WTC11 (cell line): ENCODE measurements at regions not wholly inside any gene's neighbourhood (a gene's known extent, or its start where the extent isn't known, plus 50 kb on each side); places are given as distances from the start of the nearest gene placed in this dataset.

ENCODE experiments used
- ATAC-seq: fragments of 200-7000 bp; cut with Tn5 transposase; 2 replicates; pipeline ENCODE4 v1.10.0; 2021; ENCODE audit warnings: mild to moderate bottlenecking, moderate library complexity
- CTCF ChIA-PET: fragments of 300-600 bp; sonication (Branson Sonifier 250); formaldehyde crosslinking; loops from one replicate; lab custom pipeline; 2021; ENCODE audit warnings: antibody characterized with exemption; lab: Charles Lee
- POLR2A ChIA-PET: fragments of 350-600 bp; sonication (Branson Sonifier 250); formaldehyde crosslinking; loops from one replicate; lab custom pipeline; 2021; ENCODE audit warnings: antibody characterized with exemption; lab: Charles Lee
- DNase-seq: peaks from one replicate; pipeline ENCODE4 v3.0.0; 2021; ENCODE audit warnings: low spot score
- H3K27ac Mint-ChIP-seq: 2 replicates; pipeline ENCODE4 v1.8.0; 2021; ENCODE audit warnings: mixed read lengths
- H3K27me3 Mint-ChIP-seq: 2 replicates; pipeline ENCODE4 v1.8.0; 2021; ENCODE audit warnings: low read depth, mild to moderate bottlenecking, moderate library complexity, mixed read lengths
- H3K36me3 Mint-ChIP-seq: 2 replicates; pipeline ENCODE4 v1.8.0; 2021; ENCODE audit warnings: mixed read lengths
- H3K4me1 Mint-ChIP-seq: 2 replicates; pipeline ENCODE4 v1.8.0; 2022; ENCODE audit warnings: mixed read lengths
- H3K4me3 Mint-ChIP-seq: 2 replicates; pipeline ENCODE4 v1.8.0; 2021; ENCODE audit warnings: mild to moderate bottlenecking, moderate library complexity, mixed read lengths
- H3K9me3 Mint-ChIP-seq: 2 replicates; pipeline ENCODE4 v1.8.0; 2021; ENCODE audit warnings: mixed read lengths
- ELF4 ChIP-seq: sonication (generic); formaldehyde crosslinking; IDR thresholded peaks from 2 replicates; pipeline ENCODE4 v1.8.1; 2022; ENCODE audit warnings: low read depth, mild to moderate bottlenecking, moderate library complexity, missing genetic modification reagents
- FOXP1 ChIP-seq: sonication (generic); formaldehyde crosslinking; IDR thresholded peaks from 2 replicates; pipeline ENCODE4 v1.8.0; 2022; ENCODE audit warnings: missing genetic modification reagents, mild to moderate bottlenecking, moderate library complexity, borderline replicate concordance
- GTF2I ChIP-seq: fragments of 250-450 bp; sonication (Bioruptor Pico); conservative IDR thresholded peaks from 2 replicates; pipeline ENCODE4 v1.4.0; 2021; ENCODE audit warnings: mild to moderate bottlenecking
- JAZF1 ChIP-seq: fragments of 250-450 bp; sonication (Bioruptor Pico); IDR thresholded peaks from 2 replicates; pipeline ENCODE4 v1.9.0; 2021; ENCODE audit warnings: moderate library complexity, mild to moderate bottlenecking, inconsistent platforms
- NFATC4 ChIP-seq: fragments of 250-450 bp; sonication (Bioruptor Pico); IDR thresholded peaks from 2 replicates; pipeline ENCODE4 v1.9.0; 2021; ENCODE audit warnings: mild to moderate bottlenecking
- OVOL2 ChIP-seq: fragments of 250-450 bp; sonication (Bioruptor Pico); IDR thresholded peaks from 2 replicates; pipeline ENCODE4 v1.9.0; 2021; ENCODE audit warnings: mild to moderate bottlenecking, borderline replicate concordance
- SP1 ChIP-seq: sonication (generic); formaldehyde crosslinking; conservative IDR thresholded peaks from 2 replicates; pipeline ENCODE4 v1.8.1; 2022; ENCODE audit warnings: missing genetic modification reagents
- ZNF317 ChIP-seq: sonication (generic); formaldehyde crosslinking; IDR thresholded peaks from 2 replicates; pipeline ENCODE4 v1.8.1; 2023; ENCODE audit warnings: low read depth, mild to moderate bottlenecking, moderate library complexity, missing genetic modification reagents, borderline replicate concordance
- ZNF416 ChIP-seq: fragments of 250-450 bp; sonication (Bioruptor Pico); IDR thresholded peaks from 2 replicates; pipeline ENCODE4 v1.9.0; 2021; ENCODE audit warnings: mild to moderate bottlenecking, inconsistent platforms
- TF ChIP-seq, protein P1 (sequence below): fragments of 250-450 bp; sonication (Bioruptor Pico); IDR thresholded peaks from 2 replicates; pipeline ENCODE4 v1.8.0; 2021; ENCODE audit warnings: mild to moderate bottlenecking
- TF ChIP-seq, protein P2 (sequence below): sonication (generic); formaldehyde crosslinking; IDR thresholded peaks from 2 replicates; pipeline ENCODE4 v1.8.1; 2023; ENCODE audit warnings: mild to moderate bottlenecking, missing genetic modification reagents, borderline replicate concordance
- TF ChIP-seq, protein P3 (sequence below): fragments of 250-450 bp; sonication (Bioruptor Pico); IDR thresholded peaks from 2 replicates; pipeline ENCODE4 v1.9.0; 2021; ENCODE audit warnings: mild to moderate bottlenecking
- TF ChIP-seq, protein P4 (sequence below): sonication (generic); formaldehyde crosslinking; IDR thresholded peaks from 2 replicates; pipeline ENCODE4 v1.8.1; 2023; ENCODE audit warnings: mild to moderate bottlenecking, moderate library complexity, missing genetic modification reagents
- TF ChIP-seq, protein P5 (sequence below): fragments of 250-450 bp; sonication (Bioruptor Pico); IDR thresholded peaks from 2 replicates; pipeline ENCODE4 v1.9.0; 2021; ENCODE audit warnings: moderate library complexity, mild to moderate bottlenecking, inconsistent platforms, borderline replicate concordance
- TF ChIP-seq, protein P6 (sequence below): sonication (generic); formaldehyde crosslinking; IDR thresholded peaks from 2 replicates; pipeline ENCODE4 v1.8.1; 2022; ENCODE audit warnings: missing genetic modification reagents, borderline replicate concordance
- TF ChIP-seq, protein P7 (sequence below): sonication (generic); formaldehyde crosslinking; IDR thresholded peaks from 2 replicates; pipeline ENCODE4 v1.8.1; 2023; ENCODE audit warnings: mild to moderate bottlenecking, missing genetic modification reagents

DNA sequence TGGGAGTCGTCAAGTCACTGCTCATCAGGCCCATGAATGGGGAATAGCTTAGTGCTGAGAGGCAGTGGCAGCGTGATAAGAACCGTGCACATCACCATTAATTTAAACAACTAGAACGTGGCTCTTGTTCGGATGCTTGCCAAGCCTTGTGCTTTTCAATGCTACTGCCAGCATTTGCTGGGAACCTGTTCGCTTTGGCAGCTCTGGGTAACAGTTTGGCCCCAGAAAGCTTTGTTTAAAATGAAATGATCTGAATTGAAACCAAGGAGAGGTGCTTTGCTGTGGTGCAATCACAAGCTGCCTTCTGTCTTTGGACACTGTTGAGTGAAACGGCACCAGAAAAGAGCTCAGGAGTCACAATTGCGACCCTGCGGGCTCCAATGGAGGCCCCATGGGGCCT, 53.5 kb upstream of the OLFM4 start:
- ChIA-PET CTCF (interaction anchor here (0.7 to 3.2 kb wide), 6 partner anchors 33 to 226 kb away, joined by 3 to 19 read pairs (median 4); partner anchors contain the start of gene PCDH8), POLR2A (no interaction called here)
- TF ChIP-seq ZNF416 (CRISPR knock-in tag) (no peak), NFATC4 (CRISPR knock-in tag) (no peak)
- TF ChIP-seq, protein P1, sequence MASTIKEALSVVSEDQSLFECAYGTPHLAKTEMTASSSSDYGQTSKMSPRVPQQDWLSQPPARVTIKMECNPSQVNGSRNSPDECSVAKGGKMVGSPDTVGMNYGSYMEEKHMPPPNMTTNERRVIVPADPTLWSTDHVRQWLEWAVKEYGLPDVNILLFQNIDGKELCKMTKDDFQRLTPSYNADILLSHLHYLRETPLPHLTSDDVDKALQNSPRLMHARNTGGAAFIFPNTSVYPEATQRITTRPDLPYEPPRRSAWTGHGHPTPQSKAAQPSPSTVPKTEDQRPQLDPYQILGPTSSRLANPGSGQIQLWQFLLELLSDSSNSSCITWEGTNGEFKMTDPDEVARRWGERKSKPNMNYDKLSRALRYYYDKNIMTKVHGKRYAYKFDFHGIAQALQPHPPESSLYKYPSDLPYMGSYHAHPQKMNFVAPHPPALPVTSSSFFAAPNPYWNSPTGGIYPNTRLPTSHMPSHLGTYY = no peak
- H3K4me3 Mint-ChIP-seq = no peak overlapping the region
- H3K27me3 Mint-ChIP-seq = no peaks in the 10 kb centered on the region; the same call in 1 of the 2 replicates
- peaks cover 13% of the 10 kb centered on the region for H3K4me1 Mint-ChIP-seq
- no peak overlapping the region for H3K27ac Mint-ChIP-seq
- DNase-seq (no peak), ATAC-seq (no peak)
- H3K9me3 Mint-ChIP-seq = no peaks in the 10 kb centered on the region
- H3K36me3 Mint-ChIP-seq = no peaks in the 10 kb centered on the region

DNA sequence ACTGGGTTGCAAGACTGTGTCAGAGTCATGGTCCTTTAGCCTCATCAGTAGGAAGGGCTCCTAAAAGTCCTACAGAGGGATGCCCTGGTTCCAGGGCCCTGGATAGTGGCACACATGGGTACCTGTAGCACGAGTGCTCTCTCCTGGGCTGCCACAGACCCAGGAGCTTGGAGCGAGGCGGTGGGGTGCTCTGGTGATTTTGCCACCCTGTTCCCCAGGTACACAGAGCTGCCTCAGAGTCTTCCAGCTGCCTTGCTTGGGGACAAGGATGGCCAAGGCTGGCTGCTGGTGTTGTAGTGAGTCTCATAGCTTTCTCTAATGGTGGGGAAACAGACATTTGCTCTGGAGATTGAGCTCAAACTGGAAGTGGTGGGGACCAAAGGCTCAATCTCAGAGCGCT, 53.9 kb upstream of the OLFM4 start:
- POLR2A ChIA-PET = no interaction called here
- H3K4me3 Mint-ChIP-seq = no peak overlapping the region

DNA sequence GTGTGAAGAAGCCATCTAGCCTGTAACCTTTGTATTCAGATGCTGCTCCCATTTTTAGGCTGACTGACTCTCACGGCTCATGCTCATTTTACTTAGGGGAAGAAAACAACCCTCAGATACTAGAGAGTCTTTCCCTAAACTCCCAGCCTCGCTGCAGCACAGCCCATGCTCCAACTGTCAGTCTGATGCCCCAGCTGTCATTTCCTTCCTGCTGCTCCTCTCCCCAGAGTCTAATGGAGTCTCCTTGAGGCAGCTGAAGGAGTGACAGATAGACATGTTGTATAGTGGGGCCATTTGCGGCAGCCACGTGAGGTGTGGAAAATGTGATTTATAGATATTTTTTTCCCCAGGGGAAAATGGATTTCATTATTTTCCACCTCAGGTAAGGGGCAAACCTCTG, 59.2 kb upstream of the OLFM4 start:
- Mint-ChIP-seq H3K27ac (no peak overlapping the region), H3K36me3 (no peaks in the 10 kb centered on the region), H3K4me3 (no peak overlapping the region), H3K4me1 (no peaks in the 10 kb centered on the region), H3K9me3 (no peaks in the 10 kb centered on the region), H3K27me3 (no peaks in the 10 kb centered on the region)
- TF ChIP-seq FOXP1 (CRISPR knock-in tag) (no peak), OVOL2 (CRISPR knock-in tag) (no peak), ZNF317 (no peak), SP1 (CRISPR knock-in tag) (no peak)
- ATAC-seq (no peak), DNase-seq (no peak)
- POLR2A ChIA-PET = no interaction called here
- CTCF ChIA-PET = interaction anchor here (1.5 to 8.4 kb wide), 10 partner anchors 15 to 232 kb away, joined by 5 to 430 read pairs (median 45); partner anchors contain the start of genes OLFM4 and PCDH8

More for the DNA sequence above, 53.9 kb upstream of the OLFM4 start:
- peaks cover 13% of the 10 kb centered on the region for H3K4me1 Mint-ChIP-seq
- DNase-seq (no peak), ATAC-seq (no peak)
- TF ChIP-seq FOXP1 (CRISPR knock-in tag) (no peak), GTF2I (no peak)
- H3K9me3 Mint-ChIP-seq = no peaks in the 10 kb centered on the region
- H3K36me3 Mint-ChIP-seq = no peaks in the 10 kb centered on the region
- H3K27me3 Mint-ChIP-seq = no peaks in the 10 kb centered on the region; the same call in 1 of the 2 replicates
- H3K27ac Mint-ChIP-seq = no peak overlapping the region
- CTCF ChIA-PET = interaction anchor here (0.7 to 3.2 kb wide), 6 partner anchors 33 to 227 kb away, joined by 3 to 19 read pairs (median 4); partner anchors contain the start of gene PCDH8

DNA sequence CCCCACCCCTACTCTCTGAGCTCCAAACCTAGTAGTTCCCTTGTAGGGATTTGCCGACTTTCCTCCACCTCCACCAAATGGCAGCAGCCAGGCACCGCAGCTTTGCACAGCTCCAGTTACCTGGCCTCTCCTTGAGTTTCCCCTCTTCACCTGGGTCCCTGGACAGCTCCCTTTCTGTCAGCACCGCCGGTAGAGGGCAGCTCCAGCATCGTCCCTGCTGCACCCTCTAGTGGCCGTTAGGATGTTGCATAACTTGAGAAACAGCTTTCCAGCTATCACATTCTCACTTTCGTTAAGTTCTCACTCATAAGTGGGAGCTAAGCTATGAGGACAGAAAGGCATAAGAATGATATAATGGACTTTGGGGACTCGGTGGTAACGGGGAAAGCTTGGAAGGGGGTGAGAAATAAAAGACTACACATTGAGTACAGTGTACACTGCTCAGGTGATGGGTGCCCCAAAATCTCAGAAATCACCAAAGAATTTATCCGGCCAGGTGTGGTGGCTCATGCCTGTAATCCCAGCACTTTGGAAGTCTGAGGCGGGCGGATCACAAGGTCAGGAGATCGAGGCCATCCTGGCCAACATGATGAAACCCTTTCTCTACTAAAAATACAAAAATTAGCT, 60.4 kb upstream of the OLFM4 start:
- CTCF ChIA-PET = interaction anchor here (0.6 to 8.4 kb wide), 101 partner anchors 8 to 398 kb away, joined by 3 to 430 read pairs (median 5); partner anchors contain the start of genes CNMD, OLFM4 and PCDH8
- ATAC-seq (peak; percentile 100), DNase-seq (peak; percentile 92)
- Mint-ChIP-seq H3K27me3 (peaks cover 4% of the 10 kb centered on the region; the same call in 1 of the 2 replicates), H3K27ac (no peak overlapping the region), H3K4me3 (no peak overlapping the region), H3K9me3 (no peaks in the 10 kb centered on the region), H3K4me1 (no peaks in the 10 kb centered on the region; the same call in 1 of the 2 replicates), H3K36me3 (no peaks in the 10 kb centered on the region)
- POLR2A ChIA-PET = interaction anchor here (0.6 to 1.6 kb wide), 10 partner anchors 13 to 233 kb away, joined by 3 to 13 read pairs (median 3); partner anchors contain the start of gene PCDH8
- TF ChIP-seq, protein P2, sequence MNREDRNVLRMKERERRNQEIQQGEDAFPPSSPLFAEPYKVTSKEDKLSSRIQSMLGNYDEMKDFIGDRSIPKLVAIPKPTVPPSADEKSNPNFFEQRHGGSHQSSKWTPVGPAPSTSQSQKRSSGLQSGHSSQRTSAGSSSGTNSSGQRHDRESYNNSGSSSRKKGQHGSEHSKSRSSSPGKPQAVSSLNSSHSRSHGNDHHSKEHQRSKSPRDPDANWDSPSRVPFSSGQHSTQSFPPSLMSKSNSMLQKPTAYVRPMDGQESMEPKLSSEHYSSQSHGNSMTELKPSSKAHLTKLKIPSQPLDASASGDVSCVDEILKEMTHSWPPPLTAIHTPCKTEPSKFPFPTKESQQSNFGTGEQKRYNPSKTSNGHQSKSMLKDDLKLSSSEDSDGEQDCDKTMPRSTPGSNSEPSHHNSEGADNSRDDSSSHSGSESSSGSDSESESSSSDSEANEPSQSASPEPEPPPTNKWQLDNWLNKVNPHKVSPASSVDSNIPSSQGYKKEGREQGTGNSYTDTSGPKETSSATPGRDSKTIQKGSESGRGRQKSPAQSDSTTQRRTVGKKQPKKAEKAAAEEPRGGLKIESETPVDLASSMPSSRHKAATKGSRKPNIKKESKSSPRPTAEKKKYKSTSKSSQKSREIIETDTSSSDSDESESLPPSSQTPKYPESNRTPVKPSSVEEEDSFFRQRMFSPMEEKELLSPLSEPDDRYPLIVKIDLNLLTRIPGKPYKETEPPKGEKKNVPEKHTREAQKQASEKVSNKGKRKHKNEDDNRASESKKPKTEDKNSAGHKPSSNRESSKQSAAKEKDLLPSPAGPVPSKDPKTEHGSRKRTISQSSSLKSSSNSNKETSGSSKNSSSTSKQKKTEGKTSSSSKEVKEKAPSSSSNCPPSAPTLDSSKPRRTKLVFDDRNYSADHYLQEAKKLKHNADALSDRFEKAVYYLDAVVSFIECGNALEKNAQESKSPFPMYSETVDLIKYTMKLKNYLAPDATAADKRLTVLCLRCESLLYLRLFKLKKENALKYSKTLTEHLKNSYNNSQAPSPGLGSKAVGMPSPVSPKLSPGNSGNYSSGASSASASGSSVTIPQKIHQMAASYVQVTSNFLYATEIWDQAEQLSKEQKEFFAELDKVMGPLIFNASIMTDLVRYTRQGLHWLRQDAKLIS = 0 out of 2 replicates have a peak, but pooled peaks have one; percentile 83
- TF ChIP-seq, protein P3, sequence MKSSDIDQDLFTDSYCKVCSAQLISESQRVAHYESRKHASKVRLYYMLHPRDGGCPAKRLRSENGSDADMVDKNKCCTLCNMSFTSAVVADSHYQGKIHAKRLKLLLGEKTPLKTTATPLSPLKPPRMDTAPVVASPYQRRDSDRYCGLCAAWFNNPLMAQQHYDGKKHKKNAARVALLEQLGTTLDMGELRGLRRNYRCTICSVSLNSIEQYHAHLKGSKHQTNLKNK = no peak
- TF ChIP-seq, protein P4, sequence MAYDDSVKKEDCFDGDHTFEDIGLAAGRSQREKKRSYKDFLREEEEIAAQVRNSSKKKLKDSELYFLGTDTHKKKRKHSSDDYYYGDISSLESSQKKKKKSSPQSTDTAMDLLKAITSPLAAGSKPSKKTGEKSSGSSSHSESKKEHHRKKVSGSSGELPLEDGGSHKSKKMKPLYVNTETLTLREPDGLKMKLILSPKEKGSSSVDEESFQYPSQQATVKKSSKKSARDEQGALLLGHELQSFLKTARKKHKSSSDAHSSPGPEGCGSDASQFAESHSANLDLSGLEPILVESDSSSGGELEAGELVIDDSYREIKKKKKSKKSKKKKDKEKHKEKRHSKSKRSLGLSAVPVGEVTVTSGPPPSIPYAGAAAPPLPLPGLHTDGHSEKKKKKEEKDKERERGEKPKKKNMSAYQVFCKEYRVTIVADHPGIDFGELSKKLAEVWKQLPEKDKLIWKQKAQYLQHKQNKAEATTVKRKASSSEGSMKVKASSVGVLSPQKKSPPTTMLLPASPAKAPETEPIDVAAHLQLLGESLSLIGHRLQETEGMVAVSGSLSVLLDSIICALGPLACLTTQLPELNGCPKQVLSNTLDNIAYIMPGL (CRISPR knock-in tag) = peak; percentile 66; the same call in 1 of the 2 replicates
- TF ChIP-seq ELF4 (CRISPR knock-in tag) (no peak), JAZF1 (no peak)
- TF ChIP-seq, protein P5, sequence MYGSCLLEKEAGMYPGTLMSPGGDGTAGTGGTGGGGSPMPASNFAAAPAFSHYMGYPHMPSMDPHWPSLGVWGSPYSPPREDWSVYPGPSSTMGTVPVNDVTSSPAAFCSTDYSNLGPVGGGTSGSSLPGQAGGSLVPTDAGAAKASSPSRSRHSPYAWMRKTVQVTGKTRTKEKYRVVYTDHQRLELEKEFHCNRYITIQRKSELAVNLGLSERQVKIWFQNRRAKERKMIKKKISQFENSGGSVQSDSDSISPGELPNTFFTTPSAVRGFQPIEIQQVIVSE (CRISPR knock-in tag) = no peak
- TF ChIP-seq, protein P6, sequence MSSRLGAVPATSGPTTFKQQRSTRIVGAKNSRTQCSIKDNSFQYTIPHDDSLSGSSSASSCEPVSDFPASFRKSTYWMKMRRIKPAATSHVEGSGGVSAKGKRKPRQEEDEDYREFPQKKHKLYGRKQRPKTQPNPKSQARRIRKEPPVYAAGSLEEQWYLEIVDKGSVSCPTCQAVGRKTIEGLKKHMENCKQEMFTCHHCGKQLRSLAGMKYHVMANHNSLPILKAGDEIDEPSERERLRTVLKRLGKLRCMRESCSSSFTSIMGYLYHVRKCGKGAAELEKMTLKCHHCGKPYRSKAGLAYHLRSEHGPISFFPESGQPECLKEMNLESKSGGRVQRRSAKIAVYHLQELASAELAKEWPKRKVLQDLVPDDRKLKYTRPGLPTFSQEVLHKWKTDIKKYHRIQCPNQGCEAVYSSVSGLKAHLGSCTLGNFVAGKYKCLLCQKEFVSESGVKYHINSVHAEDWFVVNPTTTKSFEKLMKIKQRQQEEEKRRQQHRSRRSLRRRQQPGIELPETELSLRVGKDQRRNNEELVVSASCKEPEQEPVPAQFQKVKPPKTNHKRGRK = no peak
- TF ChIP-seq, protein P7, sequence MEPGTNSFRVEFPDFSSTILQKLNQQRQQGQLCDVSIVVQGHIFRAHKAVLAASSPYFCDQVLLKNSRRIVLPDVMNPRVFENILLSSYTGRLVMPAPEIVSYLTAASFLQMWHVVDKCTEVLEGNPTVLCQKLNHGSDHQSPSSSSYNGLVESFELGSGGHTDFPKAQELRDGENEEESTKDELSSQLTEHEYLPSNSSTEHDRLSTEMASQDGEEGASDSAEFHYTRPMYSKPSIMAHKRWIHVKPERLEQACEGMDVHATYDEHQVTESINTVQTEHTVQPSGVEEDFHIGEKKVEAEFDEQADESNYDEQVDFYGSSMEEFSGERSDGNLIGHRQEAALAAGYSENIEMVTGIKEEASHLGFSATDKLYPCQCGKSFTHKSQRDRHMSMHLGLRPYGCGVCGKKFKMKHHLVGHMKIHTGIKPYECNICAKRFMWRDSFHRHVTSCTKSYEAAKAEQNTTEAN = no peak
